ENCODE measurements at regions not wholly inside any gene's neighbourhood (a gene's known extent, or its start where the extent isn't known, plus 50 kb on each side); places are given as distances from the start of the nearest gene placed in this dataset.

- no peak overlapping the region for H3K4me3 ChIP-seq
- intact Hi-C loops (cut with DNase I; ENCODE audit: low total_unique reads), result no loop called here
- no peak for DNase-seq
- no peaks in the 10 kb centered on the region for H3K27me3 ChIP-seq
- H3K36me3 ChIP-seq, result no peaks in the 10 kb centered on the region
- no peaks in the 10 kb centered on the region for H3K9me3 ChIP-seq
- TF ChIP-seq POLR2A (IDR thresholded peaks at IDR 0.05) (no peak), CTCF (IDR thresholded peaks at IDR 0.05) (no peak)
- no peaks in the 10 kb centered on the region for H3K4me1 ChIP-seq
- H3K27ac ChIP-seq, result no peak overlapping the region
These were observed 84.3 kb upstream of the BCOR start for GRCh38 chrX:40182095-40182494.

- Histone ChIP-seq H3K27ac (no peak overlapping the region), H3K27me3 (no peaks in the 10 kb centered on the region), H3K4me1 (no peaks in the 10 kb centered on the region), H3K9me3 (no peaks in the 10 kb centered on the region), H3K4me3 (no peak overlapping the region), H3K36me3 (no peaks in the 10 kb centered on the region)
- DNase-seq, result no peak
- intact Hi-C loops (cut with DNase I; ENCODE audit: low total_unique reads), result loop anchor here (10.0 kb wide), 1 partner anchor 86 kb away; no protein-coding TSS in a partner anchor
- TF ChIP-seq CTCF (IDR thresholded peaks at IDR 0.05) (no peak), POLR2A (IDR thresholded peaks at IDR 0.05) (no peak)
These were observed 81.5 kb upstream of the BCOR start for GRCh38 chrX:40179283-40179682.

GRCh38 chrX:40177942-40178715 is 80.4 kb upstream of the BCOR start:
- Histone ChIP-seq H3K27ac (peak overlapping the region; percentile 91 to 93), H3K9me3 (no peaks in the 10 kb centered on the region), H3K27me3 (no peaks in the 10 kb centered on the region), H3K4me1 (peaks cover 0 to 7% of the 10 kb centered on the region in 2 donors), H3K4me3 (no peak overlapping the region), H3K36me3 (no peaks in the 10 kb centered on the region)
- DNase-seq, result no peak
- intact Hi-C loops (cut with DNase I; ENCODE audit: low total_unique reads), result loop anchor here (10.0 kb wide), 1 partner anchor 87 kb away; no protein-coding TSS in a partner anchor
- TF ChIP-seq CTCF (IDR thresholded peaks at IDR 0.05) (no peak), POLR2A (IDR thresholded peaks at IDR 0.05) (no peak)

GRCh38 chrX:40177489-40177888 is 79.7 kb upstream of the BCOR start:
- TF ChIP-seq POLR2A (IDR thresholded peaks at IDR 0.05) (no peak), CTCF (IDR thresholded peaks at IDR 0.05) (no peak)
- Histone ChIP-seq H3K36me3 (no peaks in the 10 kb centered on the region), H3K27ac (peak overlapping the region; percentile 91 to 93), H3K27me3 (no peaks in the 10 kb centered on the region), H3K9me3 (no peaks in the 10 kb centered on the region), H3K4me1 (peaks cover 0 to 7% of the 10 kb centered on the region in 2 donors), H3K4me3 (no peak overlapping the region)
- DNase-seq, result no peak
- intact Hi-C loops (cut with DNase I; ENCODE audit: low total_unique reads), result loop anchor here (10.0 kb wide), 1 partner anchor 87 kb away; no protein-coding TSS in a partner anchor

- intact Hi-C loops (cut with DNase I; ENCODE audit: low total_unique reads), result loop anchor here (10.0 kb wide), 1 partner anchor 88 kb away; no protein-coding TSS in a partner anchor
- Histone ChIP-seq H3K4me3 (peak overlapping the region; percentile 40 to 58), H3K36me3 (no peaks in the 10 kb centered on the region), H3K9me3 (no peaks in the 10 kb centered on the region), H3K27ac (peak overlapping the region; percentile 91 to 93), H3K4me1 (peaks cover 0 to 7% of the 10 kb centered on the region in 2 donors), H3K27me3 (no peaks in the 10 kb centered on the region)
- DNase-seq, result peak in 1 of 2 donors; percentile 37
- TF ChIP-seq CTCF (IDR thresholded peaks at IDR 0.05) (no peak), POLR2A (IDR thresholded peaks at IDR 0.05) (no peak)
These were observed 79.3 kb upstream of the BCOR start for GRCh38 chrX:40177117-40177430.

Data from uterus (tissue), 3 donors.